GM18507 (cell line): ENCODE measurements at regions not wholly inside any gene's neighbourhood (a gene's known extent, or its start where the extent isn't known, plus 50 kb on each side); places are given as distances from the start of the nearest gene placed in this dataset.
A peak's percentile ranks its signal among the peaks of the same experiment; 100 is the strongest.
"Not testable (repeated sequence)": the region's sequence is repeated elsewhere in the genome, so short reads cannot be mapped to it uniquely, and the experiment has no call there.

Experiments used
- DNase-seq: peaks from one replicate; pipeline ENCODE4 v3.0.0; 2011; ENCODE audit warnings: low read depth; ENCODE audit not compliant: insufficient read length; ENCODE audit errors: extremely low spot score
- FAIRE-seq: peaks from 2 replicates; lab custom pipeline; 2011; peaks lifted over from hg19 to GRCh38; lab: Jason Lieb, UNC

GRCh38 chr2:110394769-110395168 is 77.8 kb downstream of the LIMS4 start:
- peak; percentile 57 for FAIRE-seq
- DNase-seq = not testable (repeated sequence)

GRCh38 chr2:110392366-110392765 is 80.2 kb downstream of the LIMS4 start:
- not testable (repeated sequence) for FAIRE-seq

GRCh38 chr2:110391035-110391418 is 81.6 kb downstream of the LIMS4 start:
- DNase-seq, FAIRE-seq: not testable (repeated sequence)

More at GRCh38 chr2:110392366-110392765, 80.2 kb downstream of the LIMS4 start:
- not testable (repeated sequence) for DNase-seq

- peak; percentile 87 for FAIRE-seq
- DNase-seq = not testable (repeated sequence)
Measured at GRCh38 chr2:110390351-110391034, 82.1 kb downstream of the LIMS4 start.

GRCh38 chr2:110387044-110387443 is 85.6 kb downstream of the LIMS4 start:
- not testable (repeated sequence) for FAIRE-seq, DNase-seq

- DNase-seq, FAIRE-seq: not testable (repeated sequence)
Measured at GRCh38 chr2:110386546-110386945, 86.1 kb downstream of the LIMS4 start.

GRCh38 chr2:110384736-110385119 is 87.9 kb downstream of the LIMS4 start:
- FAIRE-seq, DNase-seq: not testable (repeated sequence)

- FAIRE-seq, DNase-seq: not testable (repeated sequence)
Measured at GRCh38 chr2:110384109-110384735, 88.4 kb downstream of the LIMS4 start.

- DNase-seq, FAIRE-seq: not testable (repeated sequence)
Measured at GRCh38 chr2:110383163-110384048, 89.2 kb downstream of the LIMS4 start.

- FAIRE-seq = not testable (repeated sequence)
Measured at GRCh38 chr2:110373519-110373918, 99.1 kb downstream of the LIMS4 start.

GRCh38 chr2:110371633-110372032 is 101.0 kb downstream of the LIMS4 start:
- not testable (repeated sequence) for FAIRE-seq, DNase-seq

More at GRCh38 chr2:110373519-110373918, 99.1 kb downstream of the LIMS4 start:
- DNase-seq = not testable (repeated sequence)

- not testable (repeated sequence) for FAIRE-seq, DNase-seq
Measured at GRCh38 chr2:110357616-110358015, 115.0 kb downstream of the LIMS4 start.

GRCh38 chr2:110354294-110355018 is 118.2 kb downstream of the LIMS4 start:
- not testable (repeated sequence) for DNase-seq, FAIRE-seq

GRCh38 chr2:110350718-110351117 is 121.9 kb downstream of the LIMS4 start:
- not testable (repeated sequence) for DNase-seq, FAIRE-seq

- FAIRE-seq, DNase-seq: not testable (repeated sequence)
Measured at GRCh38 chr2:110348902-110349301, 123.7 kb downstream of the LIMS4 start.

GRCh38 chr2:110344405-110345035 is 128.1 kb downstream of the LIMS4 start:
- not testable (repeated sequence) for FAIRE-seq

GRCh38 chr2:110342077-110342476 is 129.7 kb upstream of the MTLN start:
- FAIRE-seq = peak; percentile 39
- DNase-seq = not testable (repeated sequence)

More at GRCh38 chr2:110344405-110345035, 128.1 kb downstream of the LIMS4 start:
- not testable (repeated sequence) for DNase-seq

GRCh38 chr2:110339126-110339525 is 126.8 kb upstream of the MTLN start:
- FAIRE-seq = not testable (repeated sequence)

More at GRCh38 chr2:110339126-110339525, 126.8 kb upstream of the MTLN start:
- DNase-seq = not testable (repeated sequence)
